ENCODE measurements at regions not wholly inside any gene's neighbourhood (a gene's known extent, or its start where the extent isn't known, plus 50 kb on each side); places are given as distances from the start of the nearest gene placed in this dataset.

- Histone ChIP-seq H3K36me3 (replicated peaks in 1 of 2) (no peaks in the 10 kb centered on the region), H3K4me3 (no peak overlapping the region), H3K27me3 (no peaks in the 10 kb centered on the region), H3K4me1 (replicated peaks in 1 of 2) (no peaks in the 10 kb centered on the region), H3K9me3 (replicated peaks in 1 of 3) (no peaks in the 10 kb centered on the region), H3K27ac (no peak overlapping the region)
- DNase-seq, result no peak
- TF ChIP-seq CTCF (IDR thresholded peaks at IDR 0.05), result no peak
- no peak for TF ChIP-seq POLR2A (IDR thresholded peaks at IDR 0.05)
- intact Hi-C loops (cut with DNase I), result no loop called here
- 44 to 52% (median 49%) methylated on average over 4 of the region's 4 CpGs for WGBS, 4 donors
These were observed 421.1 kb downstream of the PCDH7 start for GRCh38 chr4:31141095-31141831.

GRCh38 chr4:31141832-31142142, 421.6 kb downstream of the PCDH7 start:
- DNase-seq, result no peak

GRCh38 chr4:31146366-31146765, 426.2 kb downstream of the PCDH7 start:
- no peaks in the 10 kb centered on the region for H3K27me3 ChIP-seq
- TF ChIP-seq POLR2A (IDR thresholded peaks at IDR 0.05), result no peak
- TF ChIP-seq CTCF (IDR thresholded peaks at IDR 0.05), result no peak
- H3K4me1 ChIP-seq (replicated peaks in 1 of 2), result no peaks in the 10 kb centered on the region
- no peak overlapping the region for H3K27ac ChIP-seq
- intact Hi-C loops (cut with DNase I), result no loop called here
- no peak for DNase-seq
- no peaks in the 10 kb centered on the region for H3K36me3 ChIP-seq (replicated peaks in 1 of 2)
- no peak overlapping the region for H3K4me3 ChIP-seq
- WGBS, 4 donors, result 71 to 84% (median 78%) methylated on average over 6 of the region's 6 CpGs
- H3K9me3 ChIP-seq (replicated peaks in 1 of 3), result no peaks in the 10 kb centered on the region

More at GRCh38 chr4:31141832-31142142, 421.6 kb downstream of the PCDH7 start:
- H3K27ac ChIP-seq, result no peak overlapping the region
- H3K4me1 ChIP-seq (replicated peaks in 1 of 2), result no peaks in the 10 kb centered on the region
- no peaks in the 10 kb centered on the region for H3K27me3 ChIP-seq
- no peaks in the 10 kb centered on the region for H3K9me3 ChIP-seq (replicated peaks in 1 of 3)
- WGBS, 4 donors, result 63 to 92% (median 78%) methylated on average over 1 of the region's 1 CpG
- no peak overlapping the region for H3K4me3 ChIP-seq
- TF ChIP-seq POLR2A (IDR thresholded peaks at IDR 0.05), result no peak
- TF ChIP-seq CTCF (IDR thresholded peaks at IDR 0.05), result no peak
- no peaks in the 10 kb centered on the region for H3K36me3 ChIP-seq (replicated peaks in 1 of 2)
- intact Hi-C loops (cut with DNase I), result no loop called here

GRCh38 chr4:31148990-31149389, 428.8 kb downstream of the PCDH7 start:
- 25 to 56% (median 44%) methylated on average over 1 of the region's 1 CpG for WGBS, 4 donors
- Histone ChIP-seq H3K36me3 (replicated peaks in 1 of 2) (no peaks in the 10 kb centered on the region), H3K4me1 (replicated peaks in 1 of 2) (no peaks in the 10 kb centered on the region), H3K27me3 (no peaks in the 10 kb centered on the region), H3K27ac (no peak overlapping the region), H3K4me3 (no peak overlapping the region), H3K9me3 (replicated peaks in 1 of 3) (no peaks in the 10 kb centered on the region)
- no peak for TF ChIP-seq CTCF (IDR thresholded peaks at IDR 0.05)
- intact Hi-C loops (cut with DNase I), result no loop called here
- no peak for DNase-seq

All from adrenal gland (tissue), 9 donors.